SK-N-SH treated with all-trans-retinoic acid at 6 μM for 48 hours (cell line): ENCODE measurements at regions not wholly inside any gene's neighbourhood (a gene's known extent, or its start where the extent isn't known, plus 50 kb on each side); places are given as distances from the start of the nearest gene placed in this dataset.
"Not testable (repeated sequence)": the region's sequence is repeated elsewhere in the genome, so short reads cannot be mapped to it uniquely, and the experiment has no call there.

ENCODE experiments used
- BACH2 ChIP-seq: fragments of 250-450 bp; sonication (Bioruptor Pico); IDR thresholded peaks from 2 replicates; pipeline ENCODE4 v1.9.0; 2021; ENCODE audit warnings: mild to moderate bottlenecking, borderline replicate concordance
- CSRNP3 ChIP-seq: fragments of 250-450 bp; sonication (Bioruptor Pico); IDR thresholded peaks from 2 replicates; pipeline ENCODE4 v1.5.1; 2021; ENCODE audit warnings: mild to moderate bottlenecking, moderate library complexity
- OSR1 ChIP-seq: fragments of 250-450 bp; sonication (Bioruptor Pico); IDR thresholded peaks from 2 replicates; pipeline ENCODE4 v1.8.0; 2022; ENCODE audit warnings: moderate library complexity, mild to moderate bottlenecking, inconsistent platforms
- PATZ1 ChIP-seq: fragments of 250-450 bp; sonication (Bioruptor Pico); IDR thresholded peaks from 2 replicates; pipeline ENCODE4 v1.8.0; 2020; ENCODE audit warnings: mild to moderate bottlenecking, moderate library complexity, borderline replicate concordance
- RARB ChIP-seq: fragments of 250-450 bp; sonication (Bioruptor Pico); IDR thresholded peaks from 2 replicates; pipeline ENCODE4 v1.8.0; 2021; ENCODE audit warnings: mild to moderate bottlenecking, moderate library complexity
- SNAI2 ChIP-seq: fragments of 250-450 bp; sonication (Bioruptor Pico); IDR thresholded peaks from 2 replicates; pipeline ENCODE4 v1.5.0; 2020; ENCODE audit warnings: mild to moderate bottlenecking, moderate library complexity
- ZFP30 ChIP-seq: fragments of 450-650 bp; formaldehyde crosslinking; IDR thresholded peaks from 2 replicates; pipeline ENCODE4 v1.5.0; 2022; ENCODE audit warnings: mild to moderate bottlenecking, moderate library complexity

GRCh38 chr21:9655221-9655620 lies 866.2 kb upstream of the TPTE start:
- TF ChIP-seq BACH2 (CRISPR knock-in tag); CSRNP3 (CRISPR knock-in tag); SNAI2 (CRISPR knock-in tag); PATZ1; RARB (CRISPR knock-in tag); OSR1 (CRISPR knock-in tag); ZFP30 (CRISPR knock-in tag): not testable (repeated sequence)
